DMS53 treated with DMSO at 0.1 percent for 48 hours (cell line): ENCODE measurements at regions not wholly inside any gene's neighbourhood (a gene's known extent, or its start where the extent isn't known, plus 50 kb on each side); places are given as distances from the start of the nearest gene placed in this dataset.

Source experiments
- DNase-seq: peaks from one replicate; lab custom pipeline; 2025; ENCODE audit not compliant: unreplicated experiment; lab: John Stamatoyannopoulos, UW

DNA sequence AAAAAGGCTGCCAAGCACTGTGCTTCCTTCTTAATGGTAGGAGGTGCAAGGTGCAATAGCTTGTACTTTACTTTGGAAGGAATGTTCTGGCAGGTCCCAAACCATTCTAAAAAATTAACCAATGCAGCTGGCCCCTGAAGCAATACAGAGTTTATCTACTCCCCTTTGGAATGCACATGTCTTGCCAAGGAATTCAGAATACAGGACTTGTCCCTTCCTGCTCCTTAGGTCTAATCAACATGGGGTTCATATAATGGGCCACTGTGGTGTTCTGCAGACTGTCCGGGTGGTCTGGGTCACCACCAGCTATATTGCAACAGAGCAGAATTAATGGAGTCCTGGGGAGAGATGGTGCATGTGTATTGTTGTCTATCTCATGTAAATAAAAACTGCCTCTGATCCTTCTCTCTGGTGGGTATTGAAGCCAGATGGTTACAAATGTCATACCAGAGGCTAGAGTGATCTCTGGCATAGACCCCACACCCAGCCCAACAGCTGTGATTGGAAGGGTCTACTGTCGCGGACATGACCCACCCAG lies 112.8 kb downstream of the RIPK4 start:
- no peak for DNase-seq

GRCh38 chr21:41653243-41653953 lies 113.5 kb downstream of the RIPK4 start:
- no peak for DNase-seq

DNA sequence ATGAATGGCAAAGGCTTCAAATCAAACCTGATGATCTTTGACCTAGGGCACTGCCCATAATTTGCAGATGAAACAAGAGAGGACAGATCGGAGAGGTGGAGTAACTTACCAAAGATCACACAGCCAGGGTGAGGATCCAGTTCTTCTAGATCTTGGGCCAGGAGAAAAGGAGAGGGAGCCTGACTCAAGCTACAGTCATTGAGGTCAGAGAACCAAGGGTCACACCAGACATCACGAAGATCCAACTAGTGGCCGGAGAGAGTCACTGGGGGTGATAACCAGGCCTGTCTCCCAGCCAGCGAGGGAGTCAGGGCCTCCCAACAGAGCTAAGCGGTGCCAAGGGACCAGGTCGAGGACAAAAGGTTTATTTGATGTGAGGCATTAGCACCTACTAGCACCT lies 115.0 kb downstream of the RIPK4 start:
- DNase-seq, result no peak

DNA sequence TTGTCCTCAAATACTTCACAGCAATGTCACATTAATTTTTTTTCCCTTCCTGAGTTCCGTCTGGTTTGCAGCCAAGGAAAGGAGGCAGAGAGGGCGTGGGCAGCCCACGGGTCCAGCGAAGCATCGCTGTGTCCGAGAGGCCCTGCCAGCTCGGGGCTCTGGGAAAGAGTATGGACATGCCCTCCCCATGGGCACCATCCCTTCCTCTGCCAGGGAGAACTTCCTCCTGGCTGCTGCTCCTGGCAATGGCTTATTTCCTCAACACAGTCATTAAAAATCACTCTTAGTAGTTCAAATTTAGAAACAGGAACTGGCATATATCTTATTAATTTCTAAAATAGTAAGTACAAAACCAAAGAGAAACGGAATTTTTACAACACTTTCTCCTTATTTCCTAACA lies 115.4 kb downstream of the RIPK4 start:
- DNase-seq, result no peak

- DNase-seq, result no peak
These were observed 116.2 kb downstream of the RIPK4 start for GRCh38 chr21:41650526-41651145.

- DNase-seq, result no peak
These were observed 118.2 kb downstream of the RIPK4 start for GRCh38 chr21:41648591-41649031.

DNA sequence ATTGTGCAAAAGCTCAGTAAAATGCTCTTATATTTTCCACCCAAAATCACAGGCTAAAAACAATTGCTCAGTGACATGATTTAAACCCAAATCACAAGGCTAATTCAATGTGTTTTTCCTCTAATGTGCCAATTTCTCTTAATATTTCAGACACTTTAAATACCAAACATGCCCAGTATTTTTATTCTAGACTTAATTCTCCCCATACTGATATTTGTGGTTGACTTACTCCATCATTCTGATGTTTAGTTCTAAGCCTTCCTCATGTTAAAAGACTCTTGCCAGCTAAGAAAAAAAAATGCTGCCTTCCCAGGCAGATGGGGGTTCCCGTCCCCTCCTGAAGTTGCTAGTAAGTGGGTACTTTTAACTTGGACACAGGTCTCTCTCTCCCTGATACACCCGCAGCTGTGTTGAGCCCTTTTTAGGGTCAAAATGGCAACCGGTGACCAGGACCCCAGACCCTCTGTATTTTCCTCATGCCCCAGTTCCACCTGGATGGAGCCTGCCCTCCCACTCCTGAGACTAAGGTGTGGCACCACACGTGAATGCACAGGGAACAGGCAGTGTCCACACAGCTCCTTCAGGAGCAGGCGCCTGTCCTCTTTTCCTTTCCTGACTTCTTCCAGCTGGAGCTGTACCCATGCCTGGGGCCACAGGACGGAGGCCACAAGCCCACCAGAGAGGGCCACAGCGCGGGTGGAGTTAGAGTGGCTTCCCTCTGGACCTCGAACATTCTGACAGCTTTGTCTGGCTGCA lies 118.9 kb downstream of the RIPK4 start:
- no peak for DNase-seq

- no peak for DNase-seq
These were observed 123.4 kb downstream of the RIPK4 start for GRCh38 chr21:41643246-41643966.

DNA sequence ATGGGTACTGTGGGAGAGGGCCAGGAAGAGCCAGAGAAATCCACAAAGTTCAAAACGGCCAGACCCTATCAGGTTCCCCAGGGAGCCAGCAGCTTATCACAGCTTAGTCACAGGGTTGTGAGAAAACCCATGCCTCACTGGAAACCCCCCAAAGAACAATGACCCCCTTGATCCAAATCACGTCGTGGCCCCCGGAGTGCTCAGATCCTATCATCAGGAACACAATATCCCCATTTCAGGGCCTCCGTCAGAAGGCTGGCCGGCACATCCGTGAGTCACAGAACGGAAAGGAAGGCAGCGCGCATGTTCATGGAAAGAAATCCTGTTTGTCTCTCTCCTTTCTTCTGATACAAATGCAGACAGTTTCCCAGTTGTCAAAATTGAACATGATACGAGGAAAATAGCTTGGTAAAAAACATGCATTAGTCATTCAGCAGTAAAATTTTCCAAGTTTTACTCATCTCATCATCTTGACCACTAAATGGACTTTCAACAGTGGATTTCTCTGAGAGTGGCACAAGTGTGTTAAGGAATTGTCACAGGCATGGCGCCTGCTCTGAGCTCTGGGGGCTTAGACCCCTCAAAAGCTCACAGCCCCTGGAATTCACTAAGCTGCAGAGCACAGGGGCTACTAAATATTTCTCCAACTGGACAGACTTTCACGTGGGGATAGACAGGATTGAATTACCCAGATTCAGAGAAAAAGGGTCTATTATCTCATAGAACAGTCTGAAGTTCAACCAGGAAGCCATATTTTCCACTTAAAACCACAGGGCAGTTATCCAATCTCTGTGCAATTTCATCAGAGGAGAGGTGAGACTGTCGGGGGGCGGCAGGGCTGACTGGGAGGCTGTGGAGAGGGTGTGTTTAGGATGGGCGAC lies 124.8 kb downstream of the RIPK4 start:
- no peak for DNase-seq

GRCh38 chr21:41641510-41641815 lies 125.4 kb downstream of the RIPK4 start:
- DNase-seq, result no peak

GRCh38 chr21:41640748-41641509 lies 125.9 kb downstream of the RIPK4 start:
- no peak for DNase-seq

- no peak for DNase-seq
These were observed 127.1 kb downstream of the RIPK4 start for GRCh38 chr21:41639766-41640165.

- DNase-seq, result no peak
These were observed 127.5 kb downstream of the RIPK4 start for GRCh38 chr21:41639336-41639735.

GRCh38 chr21:41638201-41638790 lies 128.6 kb downstream of the RIPK4 start:
- DNase-seq, result no peak

GRCh38 chr21:41636636-41637630 lies 129.0 kb upstream of the TMPRSS2 start:
- DNase-seq, result no peak

DNA sequence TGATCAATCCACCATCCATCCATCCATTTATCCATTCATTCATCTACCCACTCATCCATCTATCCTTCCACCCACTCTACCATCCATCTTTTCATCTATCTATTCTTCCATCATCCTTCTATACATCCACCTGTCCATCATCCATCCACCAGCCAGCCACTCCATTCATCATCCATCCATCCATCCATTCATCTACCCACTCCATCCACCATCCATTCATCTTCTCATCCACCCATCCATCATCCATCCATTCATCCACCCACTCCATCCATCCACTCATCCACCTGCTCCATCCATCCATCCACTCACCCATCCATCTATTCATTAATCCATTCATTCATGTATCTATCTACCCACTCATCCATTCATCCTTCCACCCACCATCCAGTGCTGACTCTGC lies 127.9 kb upstream of the TMPRSS2 start:
- no peak for DNase-seq

GRCh38 chr21:41634858-41635257 lies 126.9 kb upstream of the TMPRSS2 start:
- DNase-seq, result no peak

- DNase-seq, result no peak
These were observed 126.3 kb upstream of the TMPRSS2 start for GRCh38 chr21:41634211-41634694.
